ENCODE measurements at regions not wholly inside any gene's neighbourhood (a gene's known extent, or its start where the extent isn't known, plus 50 kb on each side); places are given as distances from the start of the nearest gene placed in this dataset.

GRCh38 chr5:123245689-123246088, 156.6 kb downstream of the PRDM6 start:
- no peak overlapping the region for H3K4me3 ChIP-seq
- no peak overlapping the region for H3K27ac ChIP-seq (replicated peaks)
- H3K27me3 ChIP-seq (ENCODE audit: low read depth) = no peaks in the 10 kb centered on the region
- intact Hi-C loops (cut with micrococcal nuclease) = no loop called here
- no peak for DNase-seq
- H3K36me3 ChIP-seq = no peaks in the 10 kb centered on the region
- H3K4me1 ChIP-seq = no peaks in the 10 kb centered on the region
- no peak for TF ChIP-seq CTCF (IDR thresholded peaks at IDR 0.05; ENCODE audit: borderline replicate concordance)
- no peaks in the 10 kb centered on the region for H3K9me3 ChIP-seq (replicated peaks)

GRCh38 chr5:123244458-123244857, 155.4 kb downstream of the PRDM6 start:
- Histone ChIP-seq H3K36me3 (no peaks in the 10 kb centered on the region), H3K27ac (replicated peaks) (no peak overlapping the region), H3K9me3 (replicated peaks) (no peaks in the 10 kb centered on the region), H3K4me1 (no peaks in the 10 kb centered on the region), H3K27me3 (ENCODE audit: low read depth) (no peaks in the 10 kb centered on the region), H3K4me3 (no peak overlapping the region)
- no peak for TF ChIP-seq CTCF (IDR thresholded peaks at IDR 0.05; ENCODE audit: borderline replicate concordance)
- DNase-seq = no peak
- intact Hi-C loops (cut with micrococcal nuclease) = no loop called here

Data from left ventricle myocardium inferior (tissue), 1 donor.